Right lobe of liver (tissue), 6 donors: ENCODE measurements at regions not wholly inside any gene's neighbourhood (a gene's known extent, or its start where the extent isn't known, plus 50 kb on each side); places are given as distances from the start of the nearest gene placed in this dataset.
A peak's percentile ranks its signal among the peaks of the same experiment; 100 is the strongest.

Experiments used
- ATAC-seq, 4 donors: fragments of 200-7000 bp; cut with Tn5 transposase; one replicate each; pipeline ENCODE4 v1.9.1; 2020; ENCODE audit warnings: mild to moderate bottlenecking in 4 of 4, moderate library complexity in 4 of 4
- DNase-seq, 3 donors: peaks; one replicate each; pipeline ENCODE4 v3.0.0-alpha.2; 2020
- H3K27ac ChIP-seq, 3 donors: fragments of 200-600 bp; one replicate each; pipeline ENCODE4 v1.8.0; 2022
- H3K27me3 ChIP-seq, 2 donors: fragments of 200-600 bp; one replicate each; pipeline ENCODE4 v1.8.0; 2022
- H3K36me3 ChIP-seq, 4 donors: fragments of 200-600 bp; sonication (generic) in 1 of 4; one replicate each; pipeline versions ENCODE4 v1.5.1 to v1.8.0; 2017 to 2022; ENCODE audit warnings: control low read depth in 1 of 4
- H3K4me1 ChIP-seq, 4 donors: fragments of 200-600 bp; sonication (generic) in 1 of 4; one replicate each; pipeline versions ENCODE4 v1.5.1 to v1.8.0; 2017 to 2022; ENCODE audit warnings: control low read depth in 1 of 4
- H3K4me3 ChIP-seq, 3 donors: fragments of 200-600 bp; one replicate each; pipeline ENCODE4 v1.8.0; 2022
- H3K9me3 ChIP-seq, 4 donors: fragments of 200-600 bp; sonication (generic) in 1 of 4; one replicate each; pipeline versions ENCODE4 v1.5.1 to v1.8.0; 2017 to 2022; ENCODE audit warnings: control low read depth in 1 of 4
- POLR2A ChIP-seq: fragments of 450-650 bp; IDR thresholded peaks from one replicate; pipeline ENCODE4 v1.6.1; 2017; ENCODE audit warnings: antibody characterized with exemption, mild to moderate bottlenecking
- WGBS: methylation state at CpG from one replicate; pipeline ENCODE4 v1.1.6; 2018; ENCODE audit warnings: low coverage, low lambda C conversion rate; ENCODE audit not compliant: insufficient coverage; ENCODE audit errors: missing lambda C conversion rate; 5-methylcytosine and 5-hydroxymethylcytosine counted together
- intact Hi-C, 2 donors: fragments of 100-400 bp; cut with DNase I; formaldehyde crosslinking; loops; one replicate each; pipeline versions ENCODE4 v1.11.2 to v1.14.1; 2022
- TF ChIP-seq, protein P1 (sequence below), 4 donors: fragments of 200-600 bp in 3 of 4; fragments of 450-650 bp in 1 of 4; IDR thresholded peaks; one replicate each; pipeline versions ENCODE4 v1.5.1 to v1.8.0; 2016 to 2022; ENCODE audit warnings: antibody characterized with exemption in 4 of 4, mild to moderate bottlenecking in 2 of 4
- donor health status: DM: no; HTN: yes; CAD: no.
- donor health status: DM: no; HTN: no; CAD: no.
- donor health status: DM: no; HTN: no; CAD: no.
- donor health status: DM: no; HTN: yes; CAD: no.
- donor health status: DM: no; HTN: yes; CAD: no.

DNA sequence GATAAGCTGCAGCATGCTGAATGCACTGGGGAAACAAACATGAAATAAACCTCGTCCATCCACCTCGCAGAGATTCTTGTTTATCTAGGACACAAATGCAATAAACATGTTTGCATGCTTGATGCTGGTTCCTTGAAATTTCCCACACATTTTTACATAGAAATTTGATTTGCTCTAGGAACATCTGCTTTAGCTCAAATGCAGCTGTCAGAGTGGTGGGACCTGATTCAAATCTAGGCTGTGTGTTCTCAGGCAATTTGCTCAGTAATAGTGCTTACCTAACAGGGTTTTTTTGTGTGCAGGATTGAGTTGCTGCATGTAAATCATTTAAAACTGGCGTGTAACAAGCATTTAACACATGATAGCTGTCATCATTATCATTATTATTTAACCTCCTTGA lies 293.1 kb downstream of the QDPR start:
- TF ChIP-seq, protein P1, sequence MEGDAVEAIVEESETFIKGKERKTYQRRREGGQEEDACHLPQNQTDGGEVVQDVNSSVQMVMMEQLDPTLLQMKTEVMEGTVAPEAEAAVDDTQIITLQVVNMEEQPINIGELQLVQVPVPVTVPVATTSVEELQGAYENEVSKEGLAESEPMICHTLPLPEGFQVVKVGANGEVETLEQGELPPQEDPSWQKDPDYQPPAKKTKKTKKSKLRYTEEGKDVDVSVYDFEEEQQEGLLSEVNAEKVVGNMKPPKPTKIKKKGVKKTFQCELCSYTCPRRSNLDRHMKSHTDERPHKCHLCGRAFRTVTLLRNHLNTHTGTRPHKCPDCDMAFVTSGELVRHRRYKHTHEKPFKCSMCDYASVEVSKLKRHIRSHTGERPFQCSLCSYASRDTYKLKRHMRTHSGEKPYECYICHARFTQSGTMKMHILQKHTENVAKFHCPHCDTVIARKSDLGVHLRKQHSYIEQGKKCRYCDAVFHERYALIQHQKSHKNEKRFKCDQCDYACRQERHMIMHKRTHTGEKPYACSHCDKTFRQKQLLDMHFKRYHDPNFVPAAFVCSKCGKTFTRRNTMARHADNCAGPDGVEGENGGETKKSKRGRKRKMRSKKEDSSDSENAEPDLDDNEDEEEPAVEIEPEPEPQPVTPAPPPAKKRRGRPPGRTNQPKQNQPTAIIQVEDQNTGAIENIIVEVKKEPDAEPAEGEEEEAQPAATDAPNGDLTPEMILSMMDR (IDR thresholded peaks at IDR 0.05), result no peak
- no peak for TF ChIP-seq POLR2A
- WGBS, result 55% methylated on average over 3 of the region's 3 CpGs
- DNase-seq, result no peak
- intact Hi-C loops, result no loop called here
- Histone ChIP-seq H3K27me3 (no peaks in the 10 kb centered on the region), H3K9me3 (no peaks in the 10 kb centered on the region), H3K4me3 (no peak overlapping the region), H3K27ac (no peak overlapping the region), H3K4me1 (no peaks in the 10 kb centered on the region), H3K36me3 (no peaks in the 10 kb centered on the region)
- no peak for ATAC-seq

DNA sequence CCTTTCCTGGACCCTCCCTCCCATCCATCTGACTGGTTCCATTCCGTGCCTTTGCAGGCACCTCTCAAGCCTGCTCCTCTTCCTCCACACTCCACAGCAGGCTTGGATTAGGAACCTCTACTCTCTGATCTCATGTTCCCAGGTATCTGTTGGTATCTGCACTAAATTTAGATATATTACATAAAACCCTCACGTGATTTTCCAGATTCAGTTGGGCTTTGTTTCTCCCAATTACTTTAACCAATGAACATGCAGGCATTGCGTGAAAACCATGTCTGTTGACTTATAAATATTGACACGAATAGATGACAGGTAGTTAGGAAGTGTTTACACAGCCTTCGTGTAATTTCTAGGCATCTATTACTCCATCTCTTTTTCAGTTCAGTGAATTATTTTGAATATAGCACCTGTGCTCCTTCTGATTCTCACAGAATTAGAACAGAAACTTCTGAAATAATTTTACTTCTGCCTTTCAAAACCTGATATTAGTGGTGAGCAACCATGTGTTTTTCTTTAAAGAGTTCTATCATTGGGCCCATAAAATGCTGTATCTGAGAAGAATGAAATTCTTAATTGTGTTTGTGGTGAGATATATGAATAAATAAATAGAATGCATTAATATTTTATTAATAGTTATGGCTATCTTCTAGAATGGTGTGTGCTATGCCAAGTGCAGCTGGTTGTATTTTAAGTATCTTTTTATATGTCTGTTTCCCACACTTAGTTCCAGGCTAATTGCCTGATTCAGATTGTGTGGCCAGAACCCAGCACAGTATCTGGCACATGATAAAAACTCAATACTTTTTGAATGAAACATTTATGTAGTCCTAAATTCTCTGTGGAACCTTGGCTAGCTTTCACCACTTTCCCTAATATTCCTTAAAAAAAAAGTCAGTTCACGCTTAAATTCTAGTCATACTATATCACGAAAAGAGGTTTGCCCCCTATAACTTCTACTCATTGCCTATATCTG lies 304.8 kb downstream of the QDPR start:
- peaks cover 0 to 16% (median 0%) of the 10 kb centered on the region in 4 donors for H3K4me1 ChIP-seq

DNA sequence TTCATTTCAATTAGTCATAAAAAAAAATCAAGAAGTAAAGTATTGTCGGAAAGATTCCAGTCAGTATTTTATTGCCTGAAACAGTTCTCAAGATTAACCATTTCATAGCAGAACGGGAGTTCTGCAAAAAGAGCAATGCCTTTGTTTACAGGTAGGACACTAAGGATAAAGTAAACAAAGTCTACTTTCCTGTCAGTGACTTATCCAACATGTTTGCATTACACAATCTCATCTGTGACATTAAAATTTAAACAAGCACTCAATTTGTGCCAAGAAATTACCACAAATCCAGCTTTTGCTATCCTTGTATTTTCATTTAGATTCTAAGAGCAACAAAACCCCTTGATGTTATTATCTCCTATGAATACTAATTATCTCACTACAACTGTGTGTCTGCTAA lies 306.5 kb upstream of the LDB2 start:
- intact Hi-C loops, result no loop called here
- DNase-seq (no peak), ATAC-seq (peak; percentile 60 to 74 (median 62))
- Histone ChIP-seq H3K9me3 (no peaks in the 10 kb centered on the region), H3K36me3 (no peaks in the 10 kb centered on the region), H3K27me3 (no peaks in the 10 kb centered on the region), H3K27ac (peak overlapping the region in 2 of 3 donors; percentile 33 to 77), H3K4me3 (no peak overlapping the region), H3K4me1 (peaks cover 0 to 16% (median 0%) of the 10 kb centered on the region in 4 donors)
- no peak for TF ChIP-seq POLR2A
- TF ChIP-seq, protein P1 (IDR thresholded peaks at IDR 0.05), result peak in 1 of 4 donors; percentile 5
- 7% methylated on average over 2 of the region's 2 CpGs for WGBS

More for the DNA sequence above, 304.8 kb downstream of the QDPR start:
- DNase-seq (no peak), ATAC-seq (peak; percentile 76 to 91 (median 86))
- Histone ChIP-seq H3K4me3 (no peak overlapping the region), H3K27me3 (no peaks in the 10 kb centered on the region), H3K36me3 (no peaks in the 10 kb centered on the region), H3K27ac (peak overlapping the region in 2 of 3 donors; percentile 38 to 77), H3K9me3 (no peaks in the 10 kb centered on the region)
- 45% methylated on average over 7 of the region's 7 CpGs for WGBS
- TF ChIP-seq, protein P1 (IDR thresholded peaks at IDR 0.05), result no peak
- peak; percentile 15 for TF ChIP-seq POLR2A
- intact Hi-C loops, result no loop called here

DNA sequence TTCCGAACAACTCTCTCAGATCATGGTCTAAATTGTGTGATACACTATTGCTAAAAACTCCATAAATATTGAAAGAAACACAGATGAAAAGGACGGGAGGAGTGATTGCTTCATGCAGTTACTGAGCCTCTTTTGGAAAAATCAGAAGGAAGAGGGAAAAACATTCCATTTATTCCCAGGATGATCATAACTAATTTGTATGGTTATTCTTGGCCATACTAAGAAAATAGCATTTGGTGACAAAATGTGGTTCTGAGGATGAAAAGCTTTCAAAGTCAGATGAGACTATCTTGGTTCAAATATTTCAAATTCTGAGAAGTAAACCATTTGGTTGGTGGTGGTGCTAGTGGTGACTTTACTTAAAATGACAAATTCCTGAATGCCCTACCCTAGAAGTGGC lies 305.4 kb upstream of the LDB2 start:
- Histone ChIP-seq H3K9me3 (no peaks in the 10 kb centered on the region), H3K27me3 (no peaks in the 10 kb centered on the region), H3K27ac (no peak overlapping the region), H3K36me3 (no peaks in the 10 kb centered on the region), H3K4me3 (no peak overlapping the region), H3K4me1 (peaks cover 0 to 16% (median 0%) of the 10 kb centered on the region in 4 donors)
- TF ChIP-seq, protein P1 (IDR thresholded peaks at IDR 0.05), result no peak
- TF ChIP-seq POLR2A, result no peak
- ATAC-seq (no peak), DNase-seq (no peak)
- WGBS, result 60% methylated on average over 2 of the region's 2 CpGs
- intact Hi-C loops, result no loop called here
